SK-N-SH (cell line): ENCODE measurements at regions not wholly inside any gene's neighbourhood (a gene's known extent, or its start where the extent isn't known, plus 50 kb on each side); places are given as distances from the start of the nearest gene placed in this dataset.

ENCODE experiments used
- CTCF ChIA-PET: fragments of 300-600, 350-600 bp; formaldehyde crosslinking; extraction: SDS; loops from one replicate; lab custom pipeline; 2021; lab: Yijun Ruan, JAX
- POLR2A ChIA-PET: fragments of 350-600 bp; sonication (Branson Sonifier 250); formaldehyde crosslinking; extraction: SDS; loops from one replicate; lab custom pipeline; 2020; ENCODE audit warnings: antibody characterized with exemption, inconsistent platforms; lab: Yijun Ruan, JAX
- DNase-seq: peaks from one replicate; pipeline ENCODE4 v3.0.0; 2012
- H2AFZ ChIP-seq: fragments of 200-600 bp; sonication (generic); 2 replicates; pipeline ENCODE4 v1.8.1; 2016; ENCODE audit warnings: antibody characterized with exemption, mild to moderate bottlenecking, low read depth
- H3F3A ChIP-seq: fragments of 200-600 bp; sonication (generic); replicated peaks from 2 replicates; pipeline ENCODE3; 2016; ENCODE audit warnings: antibody characterized with exemption, mild to moderate bottlenecking; ENCODE audit not compliant: insufficient read depth
- H3K27ac ChIP-seq, 2 experiments: fragments of 200-500 bp in 1 of 2; fragments of 200-600 bp in 1 of 2; sonication (Bioruptor generic) in 1 of 2; sonication (generic), shearing (Covaris generic) in 1 of 2; 2 replicates each; pipeline versions ENCODE4 v1.5.1 to v1.6.1; 2014 to 2016; ENCODE audit warnings: low read depth in 2 of 2, inconsistent platforms in 1 of 2, low read length in 1 of 2, mild to moderate bottlenecking in 1 of 2, mixed read lengths in 1 of 2
- H3K27me3 ChIP-seq: fragments of 200-600 bp; sonication (generic), shearing (Covaris generic); 2 replicates; pipeline ENCODE4 v1.6.1; 2016; ENCODE audit warnings: mixed run types; ENCODE audit not compliant: insufficient read depth
- H3K36me3 ChIP-seq, 2 experiments: fragments of 200-500 bp in 1 of 2; fragments of 200-600 bp in 1 of 2; sonication (Bioruptor generic) in 1 of 2; sonication (generic) in 1 of 2; replicated peaks in 1 of 2; 2 replicates each; pipeline versions ENCODE3 to v1.5.1; 2014 to 2016; ENCODE audit warnings: low read length in 1 of 2, mild to moderate bottlenecking in 1 of 2; ENCODE audit not compliant: insufficient read depth in 2 of 2, control insufficient read depth in 1 of 2
- H3K4me1 ChIP-seq, 2 experiments: fragments of 200-500 bp in 1 of 2; fragments of 200-600 bp in 1 of 2; sonication (Bioruptor generic) in 1 of 2; sonication (generic), shearing (Covaris generic) in 1 of 2; 2 replicates each; pipeline versions ENCODE4 v1.5.1 to v1.6.1; 2014 to 2016; ENCODE audit warnings: low read depth in 1 of 2, low read length in 1 of 2, mixed run types in 1 of 2; ENCODE audit not compliant: insufficient read depth in 2 of 2, control insufficient read depth in 1 of 2
- H3K4me2 ChIP-seq: fragments of 200-600 bp; sonication (generic), shearing (Covaris generic); 2 replicates; pipeline ENCODE4 v1.6.1; 2017; ENCODE audit warnings: mixed run types
- H3K4me3 ChIP-seq, 2 experiments: fragments of 200-500 bp in 1 of 2; fragments of 200-600 bp in 1 of 2; sonication (Bioruptor generic) in 1 of 2; sonication (generic), shearing (Covaris generic) in 1 of 2; 2 replicates each; pipeline versions ENCODE4 v1.5.1 to v1.8.1; 2014 to 2016; ENCODE audit warnings: low read depth in 2 of 2, inconsistent platforms in 1 of 2, low read length in 1 of 2, mild to moderate bottlenecking in 1 of 2, mixed read lengths in 1 of 2, moderate library complexity in 1 of 2
- H3K79me2 ChIP-seq: fragments of 200-600 bp; sonication (generic); 2 replicates; pipeline ENCODE4 v1.8.1; 2017; ENCODE audit warnings: mild to moderate bottlenecking; ENCODE audit not compliant: insufficient read depth
- H3K9ac ChIP-seq: fragments of 200-600 bp; sonication (generic); 2 replicates; pipeline ENCODE4 v1.6.1; 2017; ENCODE audit warnings: mixed run types
- H3K9me2 ChIP-seq: fragments of 200-600 bp; sonication (generic); 2 replicates; pipeline ENCODE4 v1.6.1; 2017; ENCODE audit warnings: mixed run types
- H3K9me3 ChIP-seq: fragments of 200-600 bp; sonication (generic); 2 replicates; pipeline ENCODE4 v1.6.1; 2017; ENCODE audit warnings: mixed run types, mild to moderate bottlenecking, moderate library complexity
- H4K20me1 ChIP-seq: fragments of 200-600 bp; sonication (generic); 2 replicates; pipeline ENCODE4 v1.6.1; 2017; ENCODE audit warnings: mild to moderate bottlenecking, mixed run types; ENCODE audit not compliant: insufficient read depth
- CHD2 ChIP-seq: fragments of 150-350 bp; IDR thresholded peaks from 2 replicates; pipeline ENCODE4 v1.6.1; 2018; ENCODE audit warnings: low read length; ENCODE audit not compliant: partially characterized antibody
- ELF1 ChIP-seq: IDR thresholded peaks from 2 replicates; pipeline ENCODE4 v1.4.0; 2012
- FOSL2 ChIP-seq: IDR thresholded peaks from 2 replicates; pipeline ENCODE4 v1.4.0; 2012; ENCODE audit warnings: low read depth, mild to moderate bottlenecking, moderate library complexity, borderline replicate concordance
- FOXM1 ChIP-seq: IDR thresholded peaks from 2 replicates; pipeline ENCODE4 v1.4.0; 2012; ENCODE audit warnings: low read depth, mild to moderate bottlenecking
- GABPA ChIP-seq: IDR thresholded peaks from 2 replicates; pipeline ENCODE4 v1.4.0; 2012; ENCODE audit warnings: low read depth, mild to moderate bottlenecking
- IRF3 ChIP-seq: fragments of 150-350 bp; IDR thresholded peaks from 2 replicates; pipeline ENCODE4 v1.6.1; 2016; ENCODE audit warnings: mild to moderate bottlenecking, low read depth, low read length
- JUND ChIP-seq: IDR thresholded peaks from 2 replicates; pipeline ENCODE4 v1.4.0; 2012
- NFIC ChIP-seq: IDR thresholded peaks from 2 replicates; pipeline ENCODE4 v1.4.0; 2012; ENCODE audit warnings: borderline replicate concordance
- NRF1 ChIP-seq: IDR thresholded peaks from 2 replicates; pipeline ENCODE4 v1.6.1; 2012; ENCODE audit warnings: low read depth, mild to moderate bottlenecking, low read length
- RAD21 ChIP-seq: IDR thresholded peaks from 2 replicates; pipeline ENCODE4 v1.6.1; 2012; ENCODE audit warnings: mild to moderate bottlenecking, low read length
- REST ChIP-seq: IDR thresholded peaks from 2 replicates; pipeline ENCODE4 v1.6.1; 2012; ENCODE audit warnings: mild to moderate bottlenecking, low read depth, low read length, moderate library complexity
- RFX5 ChIP-seq: IDR thresholded peaks from 2 replicates; pipeline ENCODE4 v1.6.1; 2012; ENCODE audit warnings: mild to moderate bottlenecking, improper control_type of control experiment, low read length
- RXRA ChIP-seq: IDR thresholded peaks from 2 replicates; pipeline ENCODE4 v1.4.0; 2012; ENCODE audit warnings: low read depth, mild to moderate bottlenecking, borderline replicate concordance
- SIN3A ChIP-seq: IDR thresholded peaks from 2 replicates; pipeline ENCODE4 v1.6.1; 2012; ENCODE audit warnings: low read depth, mild to moderate bottlenecking, low read length, moderate library complexity, borderline replicate concordance
- TCF12 ChIP-seq: IDR thresholded peaks from 2 replicates; pipeline ENCODE4 v1.4.0; 2012
- TEAD4 ChIP-seq: IDR thresholded peaks from 2 replicates; pipeline ENCODE4 v1.4.0; 2012; ENCODE audit warnings: mild to moderate bottlenecking, borderline replicate concordance; ENCODE audit not compliant: insufficient read depth
- USF1 ChIP-seq: IDR thresholded peaks from 2 replicates; pipeline ENCODE4 v1.4.0; 2012; ENCODE audit warnings: low read depth, borderline replicate concordance
- YY1 ChIP-seq: IDR thresholded peaks from 2 replicates; pipeline ENCODE4 v1.4.0; 2012; ENCODE audit warnings: low read depth, mild to moderate bottlenecking
- ZBTB33 ChIP-seq: IDR thresholded peaks from 2 replicates; pipeline ENCODE4 v1.4.0; 2012; ENCODE audit warnings: low read depth, borderline replicate concordance
- WGBS: methylation state at CpG from one replicate; pipeline ENCODE4 v1.1.6; 2017; ENCODE audit warnings: low lambda C conversion rate; 5-methylcytosine and 5-hydroxymethylcytosine counted together

- ChIA-PET CTCF (no interaction called here), POLR2A (no interaction called here)
- Histone ChIP-seq H3K36me3 (no peaks in the 10 kb centered on the region), H3K9me3 (no peaks in the 10 kb centered on the region), H3K4me2 (no peak overlapping the region), H2AFZ (no peak overlapping the region), H4K20me1 (no peaks in the 10 kb centered on the region), H3K9ac (no peak overlapping the region), H3F3A (no peaks in the 10 kb centered on the region), H3K9me2 (no peaks in the 10 kb centered on the region), H3K4me1 (no peaks in the 10 kb centered on the region), H3K79me2 (no peaks in the 10 kb centered on the region), H3K27me3 (no peaks in the 10 kb centered on the region), H3K27ac (no peak overlapping the region), H3K4me3 (no peak overlapping the region)
- WGBS = 1% methylated on average over 2 of the region's 2 CpGs
- DNase-seq = no peak
- TF ChIP-seq RFX5 (no peak), ELF1 (no peak), GABPA (no peak), CHD2 (no peak), RXRA (no peak), NFIC (no peak), JUND (no peak), FOXM1 (no peak), NRF1 (no peak), REST (no peak), FOSL2 (no peak), USF1 (no peak), SIN3A (no peak), YY1 (no peak), ZBTB33 (no peak), TCF12 (no peak), IRF3 (no peak), TEAD4 (no peak), RAD21 (no peak)
Measured at GRCh38 chr18:4586731-4587130, 131.6 kb upstream of the DLGAP1 start.
